GM21825 (cell line): ENCODE measurements at regions not wholly inside any gene's neighbourhood (a gene's known extent, or its start where the extent isn't known, plus 50 kb on each side); places are given as distances from the start of the nearest gene placed in this dataset.
"Not testable (repeated sequence)": the region's sequence is repeated elsewhere in the genome, so short reads cannot be mapped to it uniquely, and the experiment has no call there.

Experiments used
- ATAC-seq: cut with Tn5 transposase; IDR thresholded peaks from one replicate; pipeline ENCODE4 v1.9.1; 2021; ENCODE audit warnings: mild to moderate bottlenecking, moderate library complexity; ENCODE audit not compliant: unreplicated experiment

- ATAC-seq: no peak
Observed at GRCh38 chr4:43089730-43090129, 197.2 kb downstream of the GRXCR1 start.

GRCh38 chr4:43103048-43103447 is 210.5 kb downstream of the GRXCR1 start:
- ATAC-seq: no peak

GRCh38 chr4:43112139-43112538 is 219.6 kb downstream of the GRXCR1 start:
- no peak for ATAC-seq

DNA sequence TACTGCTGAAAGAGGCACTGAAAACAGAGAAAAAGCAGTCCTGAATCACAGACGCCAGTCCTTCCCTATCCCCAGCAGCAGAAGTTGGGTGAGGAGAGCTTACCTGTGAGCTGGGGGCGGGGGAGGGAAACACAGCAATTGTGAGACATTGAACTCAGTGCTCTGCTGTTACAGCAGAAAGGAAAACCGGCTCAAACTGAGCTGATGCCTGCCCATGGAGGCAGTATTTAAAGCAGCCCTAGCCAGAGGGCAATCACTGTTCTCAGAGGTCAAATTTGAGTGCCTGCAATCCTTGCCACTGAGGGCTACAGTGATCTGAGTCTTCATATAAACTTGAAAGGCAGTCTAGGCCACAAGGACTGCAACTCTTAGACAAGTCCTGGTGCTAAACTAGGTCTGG is 220.7 kb downstream of the GRXCR1 start:
- no peak for ATAC-seq

- ATAC-seq: no peak
Observed at GRCh38 chr4:43126595-43126994, 234.1 kb downstream of the GRXCR1 start.

DNA sequence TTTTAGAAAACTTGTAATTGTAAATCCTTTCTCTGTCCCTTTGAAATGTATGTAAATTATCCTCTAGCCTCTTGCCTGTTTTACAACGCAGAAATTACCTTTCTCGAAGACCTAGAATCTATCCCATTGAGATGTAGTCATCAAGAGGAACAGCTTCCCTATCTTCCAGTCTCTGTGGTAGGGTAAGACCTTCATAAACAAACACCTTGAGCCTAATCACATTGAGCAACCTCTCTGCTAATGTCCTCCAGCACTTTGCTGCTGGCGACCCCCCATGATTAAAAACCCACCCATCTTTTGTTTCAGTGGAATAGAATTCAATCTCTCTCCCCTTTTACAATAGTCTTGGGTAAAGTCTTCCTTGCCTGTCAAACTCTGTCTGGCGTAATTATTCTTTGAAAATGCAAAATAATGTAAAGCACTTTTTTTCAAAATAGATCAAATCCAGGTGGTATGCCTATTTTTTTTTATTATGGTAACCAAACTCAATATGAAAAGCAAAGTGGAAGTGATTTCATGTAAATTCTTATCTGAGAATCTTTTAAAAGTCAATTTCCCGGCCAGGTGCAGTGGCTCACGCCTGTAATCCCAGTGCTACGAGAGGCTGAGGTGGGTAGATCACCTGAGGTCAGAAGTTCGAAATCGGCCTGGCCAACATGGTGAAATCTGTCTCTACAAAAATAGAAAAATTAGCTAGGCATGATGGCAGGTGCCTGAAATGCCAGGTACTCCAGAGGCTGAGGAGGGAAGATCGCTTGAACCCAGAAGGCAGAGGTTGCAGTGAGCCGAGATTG is 237.9 kb downstream of the GRXCR1 start:
- no peak for ATAC-seq

- ATAC-seq: peak; percentile 70
Observed at GRCh38 chr4:43132010-43132582, 239.6 kb downstream of the GRXCR1 start.

DNA sequence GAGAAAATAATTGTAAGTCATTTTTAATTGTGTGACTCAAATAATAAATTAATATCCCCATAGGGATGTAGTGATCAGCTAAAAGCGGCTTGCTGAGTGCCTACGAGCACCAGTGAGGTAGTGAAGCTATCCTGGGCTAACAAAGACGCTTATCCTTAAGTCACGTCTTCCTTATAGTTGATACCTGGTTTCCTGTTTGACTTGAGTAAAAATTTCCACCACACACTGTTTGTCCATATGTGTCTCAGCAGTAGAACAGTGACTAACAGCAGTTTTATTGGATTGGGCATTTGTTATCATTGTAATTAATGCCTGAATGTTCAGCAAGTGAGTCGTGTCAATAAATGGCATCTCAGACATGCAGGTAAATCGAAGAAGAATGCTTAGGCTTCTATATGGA is 241.1 kb downstream of the GRXCR1 start:
- ATAC-seq: no peak

- no peak for ATAC-seq
Observed at GRCh38 chr4:43136752-43137151, 244.2 kb downstream of the GRXCR1 start.

DNA sequence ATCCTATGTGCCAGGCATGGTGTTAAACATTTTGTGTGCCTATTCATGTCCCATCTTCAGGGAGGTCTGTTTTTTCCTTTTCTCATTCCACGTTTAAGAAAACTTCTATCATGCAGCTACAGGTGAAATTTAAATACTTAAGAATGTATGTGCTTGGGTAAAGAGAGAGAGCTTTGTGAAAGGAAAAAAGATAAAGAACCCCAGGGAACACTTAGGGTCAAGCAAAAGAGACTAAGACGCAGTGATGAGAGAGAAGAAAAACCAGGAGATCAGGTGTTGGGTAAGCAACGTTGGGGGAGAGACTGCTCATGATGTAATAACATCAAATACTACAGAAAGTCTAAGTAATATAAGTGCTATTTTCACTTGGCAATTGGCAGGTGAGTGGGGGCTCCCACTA is 253.7 kb downstream of the GRXCR1 start:
- no peak for ATAC-seq

- ATAC-seq: no peak
Observed at GRCh38 chr4:43148481-43148880, 256.0 kb downstream of the GRXCR1 start.

DNA sequence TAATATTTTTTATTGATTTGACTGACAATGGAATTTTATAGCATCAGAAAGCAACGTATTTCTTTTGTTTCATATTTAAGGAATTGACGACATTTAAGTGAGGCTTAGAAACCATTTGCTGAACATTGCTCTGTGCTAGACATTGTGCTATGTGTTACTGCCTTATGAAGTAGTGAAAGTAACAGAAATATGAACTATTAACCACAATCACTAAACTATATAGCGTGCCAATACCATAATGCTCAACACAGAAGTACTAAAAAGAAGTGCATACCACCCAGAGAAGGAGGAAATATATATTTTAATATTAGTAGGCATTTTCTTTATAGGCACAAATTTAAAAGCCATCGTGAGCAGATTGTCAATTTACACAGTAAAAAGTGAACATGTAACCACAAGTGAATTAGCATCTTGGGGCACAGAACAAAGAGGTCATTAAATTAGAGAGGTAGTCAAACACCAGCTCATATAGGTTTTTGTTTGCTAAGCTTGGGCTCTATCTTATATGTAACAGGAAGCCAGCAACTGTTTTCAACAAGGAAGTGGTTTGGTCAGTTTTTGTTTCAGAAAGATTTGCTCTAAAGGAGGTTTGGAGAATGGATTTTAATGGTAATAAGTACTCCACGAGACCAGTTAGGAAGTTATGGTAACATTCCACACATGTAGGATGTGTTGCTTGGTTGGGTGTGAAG is 270.7 kb downstream of the GRXCR1 start:
- no peak for ATAC-seq

DNA sequence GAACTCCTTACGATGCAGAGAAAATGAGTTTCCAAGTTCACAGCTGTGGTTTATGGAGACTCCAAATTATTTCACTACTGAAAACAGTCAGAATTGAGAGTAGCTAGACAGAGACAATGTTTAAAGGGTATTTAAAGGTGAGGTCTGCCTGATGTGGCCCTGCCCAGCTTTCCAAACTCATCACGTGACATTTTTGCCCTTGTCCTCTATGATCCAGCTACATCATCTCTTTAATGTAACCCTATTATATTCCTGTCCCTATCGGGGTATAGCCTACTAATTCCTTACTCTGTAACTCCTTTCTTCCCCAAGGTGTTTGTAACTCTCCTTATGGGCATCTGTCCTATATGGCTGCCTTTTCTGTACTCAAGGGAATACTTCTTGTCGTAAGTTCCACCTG is 297.2 kb downstream of the GRXCR1 start:
- ATAC-seq: no peak

DNA sequence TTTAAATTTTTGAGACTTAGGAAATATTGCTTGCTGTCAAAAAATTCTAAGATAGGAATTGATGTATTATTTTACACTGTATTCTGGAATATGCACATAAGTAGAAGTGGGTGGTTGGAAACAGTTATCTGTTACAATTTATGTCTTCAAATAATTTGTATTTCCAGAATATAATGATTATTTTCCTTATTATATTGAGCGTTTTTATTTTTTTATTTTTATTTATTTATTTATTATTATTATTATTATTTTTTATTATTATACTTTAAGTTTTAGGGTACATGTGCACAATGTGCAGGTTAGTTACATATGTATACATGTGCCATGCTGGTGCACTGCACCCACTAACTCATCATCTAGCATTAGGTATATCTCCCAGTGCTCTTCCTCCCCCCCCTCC is 320.1 kb downstream of the GRXCR1 start:
- ATAC-seq: not testable (repeated sequence)

GRCh38 chr4:43223820-43224219 is 331.3 kb downstream of the GRXCR1 start:
- ATAC-seq: no peak

DNA sequence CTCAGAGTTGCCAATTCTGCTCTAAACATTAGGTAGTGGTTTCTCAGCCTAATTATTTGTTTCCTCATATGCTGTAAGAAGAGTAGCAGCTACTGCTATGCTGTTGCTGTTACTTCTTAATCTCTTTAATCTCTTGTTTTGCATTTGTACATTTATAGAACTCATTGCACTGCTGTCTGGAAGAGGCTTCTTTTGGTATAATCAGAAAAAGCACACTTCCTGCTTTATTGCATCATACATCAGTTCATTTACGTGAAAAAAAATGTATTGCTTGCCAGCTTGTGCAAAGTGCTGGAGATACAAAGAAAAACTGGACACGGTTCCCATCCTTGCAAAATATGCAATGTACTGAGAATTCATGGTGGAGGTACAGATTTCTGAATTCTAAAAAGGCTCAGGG is 332.0 kb downstream of the GRXCR1 start:
- ATAC-seq: no peak

GRCh38 chr4:43233321-43233720 is 340.8 kb downstream of the GRXCR1 start:
- no peak for ATAC-seq

GRCh38 chr4:43234626-43235415 is 342.3 kb downstream of the GRXCR1 start:
- ATAC-seq: no peak

DNA sequence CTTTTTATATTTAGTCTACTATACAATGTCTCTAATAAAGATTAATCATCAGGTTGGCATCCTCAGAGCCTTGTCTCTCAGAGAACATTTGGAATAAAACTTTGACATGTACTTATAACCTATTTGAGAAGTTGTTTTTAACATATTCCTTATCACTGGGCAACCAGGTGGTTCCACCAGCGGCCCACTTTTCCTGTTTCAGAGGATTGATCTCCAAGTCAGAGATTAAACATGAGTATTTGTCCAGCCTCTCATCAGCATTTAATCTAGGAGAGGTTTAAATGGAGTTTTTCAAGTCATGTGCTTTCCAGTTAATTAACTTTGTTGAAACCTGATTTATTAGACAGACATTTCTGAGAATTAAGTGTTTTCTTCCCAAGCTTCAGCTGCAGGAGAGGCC is 345.5 kb downstream of the GRXCR1 start:
- no peak for ATAC-seq

DNA sequence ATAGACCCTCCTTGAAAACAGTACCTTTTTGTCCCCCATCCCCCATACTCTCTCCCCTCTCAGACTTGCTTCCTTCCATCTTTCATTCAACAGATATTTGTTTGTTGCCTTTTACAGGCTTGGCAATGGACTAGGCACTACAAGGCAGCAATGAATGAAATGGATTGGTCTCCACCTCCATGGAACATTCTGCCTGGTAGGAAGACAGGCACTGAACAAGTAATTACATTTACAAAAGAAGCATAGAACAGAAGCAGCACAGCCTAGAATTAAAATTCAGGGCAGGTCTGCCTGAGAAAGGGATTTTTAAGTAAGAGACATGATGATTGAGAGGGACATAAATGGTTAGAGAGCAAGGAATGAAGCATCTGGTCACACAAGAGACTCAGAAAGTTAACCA is 346.1 kb downstream of the GRXCR1 start:
- no peak for ATAC-seq

DNA sequence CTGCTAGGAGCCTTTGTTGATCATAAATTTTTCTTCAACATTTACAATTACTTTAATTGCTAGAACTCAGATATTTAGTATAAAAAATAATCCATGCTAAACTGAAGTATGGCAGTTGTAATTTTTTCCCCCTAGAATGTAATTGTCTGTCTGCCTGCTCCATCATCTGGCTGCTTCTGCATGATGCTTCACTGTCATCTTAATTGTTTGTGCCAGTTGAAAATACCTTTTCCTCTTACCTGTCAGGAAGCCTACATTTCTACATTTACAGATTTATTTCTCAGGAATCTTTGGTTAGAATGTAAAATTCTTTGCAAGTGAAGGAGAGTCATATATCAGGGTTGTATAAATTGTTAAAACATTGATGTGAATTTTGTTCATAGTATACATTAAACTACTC is 348.6 kb downstream of the GRXCR1 start:
- ATAC-seq: no peak
